A549 (cell line): ENCODE measurements at regions not wholly inside any gene's neighbourhood (a gene's known extent, or its start where the extent isn't known, plus 50 kb on each side); places are given as distances from the start of the nearest gene placed in this dataset.

Experiments
- ATAC-seq, 2 experiments: fragments of 200-7000 bp in 1 of 2; fragments of >200 bp in 1 of 2; cut with Nextera tagmentation in 1 of 2; cut with Tn5 transposase in 1 of 2; 3 replicates each; pipeline versions ENCODE4 v1.8.0 to v1.9.1; 2018 to 2020; ENCODE audit warnings: mild to moderate bottlenecking in 1 of 2, moderate library complexity in 1 of 2
- CTCF ChIA-PET: fragments of 300-600 bp; sonication (Branson Sonifier 250); formaldehyde crosslinking; extraction: SDS; loops from one replicate; lab custom pipeline; 2021; ENCODE audit warnings: antibody characterized with exemption, inconsistent platforms; lab: Yijun Ruan, JAX
- POLR2A ChIA-PET: fragments of 350-600 bp; formaldehyde crosslinking; extraction: SDS; loops from one replicate; lab custom pipeline; 2021; ENCODE audit warnings: antibody characterized with exemption, inconsistent platforms; lab: Yijun Ruan, JAX
- DNase-seq, 2 experiments: peaks; one replicate each; pipeline versions ENCODE4 v3.0.0 to v3.0.0-alpha.2; 2011 to 2016; ENCODE audit warnings: low read depth in 1 of 2, low spot score in 1 of 2
- FAIRE-seq: peaks from 2 replicates; lab custom pipeline; 2011; peaks lifted over from hg19 to GRCh38; lab: Jason Lieb, UNC
- H3K27ac ChIP-seq, 2 experiments: fragments of >200 bp; sonication (Bioruptor Twin); formaldehyde crosslinking; 3 replicates each; pipeline ENCODE4 v1.5.1; 2016 to 2017
- H3K4me1 ChIP-seq: fragments of >200 bp; sonication (Bioruptor Twin); formaldehyde crosslinking; 3 replicates; pipeline ENCODE4 v1.6.1; 2016
- H3K4me2 ChIP-seq: fragments of >200 bp; sonication (Bioruptor Twin); formaldehyde crosslinking; 3 replicates; pipeline ENCODE4 v1.6.1; 2016
- H3K4me3 ChIP-seq: fragments of >200 bp; sonication (Bioruptor Twin); formaldehyde crosslinking; 3 replicates; pipeline ENCODE4 v1.5.1; 2016
- H3K9me3 ChIP-seq: fragments of >200 bp; sonication (Bioruptor Twin); formaldehyde crosslinking; 3 replicates; pipeline ENCODE4 v1.6.1; 2016
- CBX2 ChIP-seq: fragments of 200-600 bp; sonication (generic); IDR thresholded peaks from 2 replicates; pipeline ENCODE4 v1.6.1; 2016; ENCODE audit warnings: low read depth, mild to moderate bottlenecking, borderline replicate concordance
- CBX8 ChIP-seq: fragments of 200-600 bp; sonication (generic); IDR thresholded peaks from 2 replicates; pipeline ENCODE4 v1.6.1; 2016
- CEBPB ChIP-seq, 2 experiments: fragments of >200 bp in 1 of 2; sonication (Bioruptor Twin) in 1 of 2; formaldehyde crosslinking in 1 of 2; IDR thresholded peaks; 2 replicates each; pipeline ENCODE4 v1.6.1; 2012 to 2016
- HEYL ChIP-seq: fragments of 250-450 bp; sonication (Bioruptor Pico); IDR thresholded peaks from 2 replicates; pipeline ENCODE4 v1.8.0; 2021; ENCODE audit warnings: mild to moderate bottlenecking, moderate library complexity
- HOXA7 ChIP-seq: fragments of 250-450 bp; sonication (Bioruptor Pico); IDR thresholded peaks from 2 replicates; pipeline ENCODE4 v1.5.0; 2020; ENCODE audit warnings: mild to moderate bottlenecking, moderate library complexity
- HOXB13 ChIP-seq: fragments of 250-450 bp; sonication (Bioruptor Pico); IDR thresholded peaks from 2 replicates; pipeline ENCODE4 v1.5.0; 2020; ENCODE audit warnings: low read depth, mild to moderate bottlenecking, moderate library complexity
- MAFK ChIP-seq: fragments of 450-650 bp; IDR thresholded peaks from 2 replicates; pipeline ENCODE4 v1.6.1; 2014; ENCODE audit not compliant: partially characterized antibody
- MYC ChIP-seq: IDR thresholded peaks from 2 replicates; pipeline ENCODE4 v1.6.1; 2012; ENCODE audit warnings: mild to moderate bottlenecking, inconsistent platforms, low read length, improper control_type of control experiment, borderline replicate concordance
- NPAS2 ChIP-seq: fragments of 250-450 bp; sonication (Bioruptor Pico); IDR thresholded peaks from 2 replicates; pipeline ENCODE4 v1.8.0; 2022; ENCODE audit warnings: mild to moderate bottlenecking, moderate library complexity, borderline replicate concordance
- PHF8 ChIP-seq: fragments of 200-600 bp; sonication (generic); IDR thresholded peaks from 2 replicates; pipeline ENCODE4 v1.6.1; 2016; ENCODE audit warnings: low read depth, mild to moderate bottlenecking, antibody characterized with exemption, moderate library complexity, borderline replicate concordance
- POLR2AphosphoS2 ChIP-seq: conservative IDR thresholded peaks from 2 replicates; pipeline ENCODE4 v1.6.1; 2012; ENCODE audit warnings: low read length, improper control_type of control experiment, inconsistent platforms
- RAD21 ChIP-seq, 2 experiments: fragments of >200 bp in 1 of 2; sonication (Bioruptor Twin) in 1 of 2; formaldehyde crosslinking in 1 of 2; IDR thresholded peaks in 1 of 2; conservative IDR thresholded peaks in 1 of 2; 2 replicates in 1 of 2; 3 replicates in 1 of 2; pipeline ENCODE4 v1.6.1; 2012 to 2018; ENCODE audit warnings: inconsistent platforms in 1 of 2
- SMC3 ChIP-seq: fragments of >200 bp; sonication (Bioruptor Twin); formaldehyde crosslinking; IDR thresholded peaks from 3 replicates; pipeline ENCODE4 v1.6.1; 2018; ENCODE audit warnings: inconsistent platforms
- TFCP2L1 ChIP-seq: fragments of 250-450 bp; sonication (Bioruptor Pico); IDR thresholded peaks from 2 replicates; pipeline ENCODE4 v1.5.0; 2021; ENCODE audit warnings: mild to moderate bottlenecking
- ZNF302 ChIP-seq: fragments of 250-450 bp; sonication (Bioruptor Pico); IDR thresholded peaks from 2 replicates; pipeline ENCODE4 v1.9.0; 2021; ENCODE audit warnings: inconsistent platforms, mild to moderate bottlenecking, moderate library complexity
- ZSCAN20 ChIP-seq: fragments of 250-450 bp; sonication (Bioruptor Pico); IDR thresholded peaks from 2 replicates; pipeline ENCODE4 v1.8.0; 2022; ENCODE audit warnings: mild to moderate bottlenecking, moderate library complexity
- WGBS: methylation state at CpG from one replicate; pipeline ENCODE4 v1.1.6; 2017; ENCODE audit errors: missing lambda C conversion rate; 5-methylcytosine and 5-hydroxymethylcytosine counted together
- TF ChIP-seq, protein P1 (sequence below): fragments of 250-450 bp; sonication (Bioruptor Pico); IDR thresholded peaks from 2 replicates; pipeline ENCODE4 v1.5.0; 2021; ENCODE audit warnings: mild to moderate bottlenecking, moderate library complexity, borderline replicate concordance
- TF ChIP-seq, protein P2 (sequence below): fragments of 200-600 bp; sonication (generic); IDR thresholded peaks from 2 replicates; pipeline ENCODE4 v1.6.1; 2016; ENCODE audit warnings: antibody characterized with exemption, mild to moderate bottlenecking, moderate library complexity
- TF ChIP-seq, protein P3 (sequence below): fragments of >200 bp; sonication (Bioruptor Twin); formaldehyde crosslinking; IDR thresholded peaks from 3 replicates; pipeline ENCODE4 v1.5.1; 2016
- TF ChIP-seq, protein P4 (sequence below): fragments of 450-650 bp; IDR thresholded peaks from 2 replicates; pipeline ENCODE4 v1.6.1; 2014; ENCODE audit warnings: antibody characterized with exemption
- TF ChIP-seq, protein P5 (sequence below): fragments of 250-450 bp; sonication (Bioruptor Pico); IDR thresholded peaks from 2 replicates; pipeline ENCODE4 v1.5.0; 2020; ENCODE audit warnings: low read depth, mild to moderate bottlenecking, moderate library complexity

DNA sequence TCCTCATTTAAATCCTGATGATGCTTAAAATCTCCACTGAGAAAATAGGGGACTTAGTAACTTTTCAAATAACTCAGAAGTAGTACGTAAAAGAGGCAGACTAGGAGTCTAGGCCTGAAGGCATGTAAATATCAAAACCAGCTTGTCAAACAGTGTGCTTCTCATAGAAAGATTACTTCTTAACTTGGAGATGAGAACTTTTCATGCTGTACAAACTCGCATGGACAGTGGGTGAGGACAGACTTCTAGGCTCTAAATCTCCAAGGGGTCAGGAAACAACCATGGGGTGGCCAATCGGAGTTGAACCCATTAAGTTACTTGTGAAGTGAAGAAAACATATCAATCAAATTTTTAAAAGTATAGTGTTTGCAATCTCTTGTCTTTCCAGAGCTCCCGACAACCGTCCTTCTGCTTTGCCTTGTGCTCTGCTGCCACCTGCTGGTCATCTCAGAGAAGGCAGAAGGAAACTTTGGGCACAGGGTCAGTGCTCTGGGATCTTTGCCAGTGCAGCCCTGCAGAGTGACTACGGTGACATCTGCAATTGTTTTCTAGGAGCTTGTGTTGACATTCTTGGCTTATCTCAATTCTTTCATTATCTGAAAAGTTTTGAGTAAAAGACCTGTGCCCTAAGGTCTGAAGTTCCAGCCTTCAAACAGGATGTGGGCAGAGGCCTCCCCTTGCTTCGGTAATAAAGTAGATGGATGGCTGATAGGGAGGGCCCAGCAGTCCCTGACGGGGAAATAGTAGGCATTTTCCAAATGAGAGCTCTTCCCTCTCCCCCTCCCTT, 105.1 kb upstream of the PDE4B start:
- peak overlapping the region; percentile 48 for H3K4me2 ChIP-seq
- 18% methylated on average over 8 of the region's 8 CpGs for WGBS
- peak; percentile 40 to 53 for DNase-seq

DNA sequence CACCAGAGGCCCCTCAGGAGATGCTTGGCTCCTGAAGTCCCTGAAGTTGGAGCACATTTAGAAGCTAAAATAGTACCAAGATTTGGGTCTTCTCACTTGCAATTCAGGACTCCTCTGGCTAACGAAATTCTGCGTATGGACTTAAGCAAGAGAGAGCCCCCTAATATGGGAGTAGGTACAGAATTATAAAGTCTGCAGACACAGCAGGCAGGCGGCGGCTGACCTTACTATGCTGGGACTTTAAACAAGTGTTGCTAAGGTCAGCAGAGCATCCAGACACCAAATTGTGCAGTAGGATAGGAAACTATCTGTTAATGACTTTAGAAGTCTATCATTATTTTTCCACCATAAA, 104.5 kb upstream of the PDE4B start:
- Histone ChIP-seq H3K27ac (no peak overlapping the region), H3K9me3 (no peaks in the 10 kb centered on the region), H3K4me3 (no peak overlapping the region), H3K4me2 (peak overlapping the region; percentile 48; the same call in 2 of the 3 replicates)
- DNase-seq (no peak), ATAC-seq (no peak)
- WGBS, result 51% methylated on average over 4 of the region's 4 CpGs
- no peak for TF ChIP-seq CBX8
- no peak for TF ChIP-seq CBX2
- TF ChIP-seq HOXA7 (CRISPR knock-in tag), result no peak
- no peak for TF ChIP-seq CEBPB (IDR thresholded peaks at IDR 0.05)
- TF ChIP-seq ZSCAN20 (CRISPR knock-in tag), result no peak
- no peak for TF ChIP-seq PHF8
- TF ChIP-seq SMC3, result no peak
- TF ChIP-seq, protein P1, sequence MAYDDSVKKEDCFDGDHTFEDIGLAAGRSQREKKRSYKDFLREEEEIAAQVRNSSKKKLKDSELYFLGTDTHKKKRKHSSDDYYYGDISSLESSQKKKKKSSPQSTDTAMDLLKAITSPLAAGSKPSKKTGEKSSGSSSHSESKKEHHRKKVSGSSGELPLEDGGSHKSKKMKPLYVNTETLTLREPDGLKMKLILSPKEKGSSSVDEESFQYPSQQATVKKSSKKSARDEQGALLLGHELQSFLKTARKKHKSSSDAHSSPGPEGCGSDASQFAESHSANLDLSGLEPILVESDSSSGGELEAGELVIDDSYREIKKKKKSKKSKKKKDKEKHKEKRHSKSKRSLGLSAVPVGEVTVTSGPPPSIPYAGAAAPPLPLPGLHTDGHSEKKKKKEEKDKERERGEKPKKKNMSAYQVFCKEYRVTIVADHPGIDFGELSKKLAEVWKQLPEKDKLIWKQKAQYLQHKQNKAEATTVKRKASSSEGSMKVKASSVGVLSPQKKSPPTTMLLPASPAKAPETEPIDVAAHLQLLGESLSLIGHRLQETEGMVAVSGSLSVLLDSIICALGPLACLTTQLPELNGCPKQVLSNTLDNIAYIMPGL (CRISPR knock-in tag), result no peak
- no peak for TF ChIP-seq HOXB13 (CRISPR knock-in tag)
- TF ChIP-seq POLR2AphosphoS2, result no peak
- TF ChIP-seq TFCP2L1, result no peak
- no peak for TF ChIP-seq ZNF302 (CRISPR knock-in tag)
- TF ChIP-seq HEYL (CRISPR knock-in tag), result no peak
- TF ChIP-seq, protein P2, sequence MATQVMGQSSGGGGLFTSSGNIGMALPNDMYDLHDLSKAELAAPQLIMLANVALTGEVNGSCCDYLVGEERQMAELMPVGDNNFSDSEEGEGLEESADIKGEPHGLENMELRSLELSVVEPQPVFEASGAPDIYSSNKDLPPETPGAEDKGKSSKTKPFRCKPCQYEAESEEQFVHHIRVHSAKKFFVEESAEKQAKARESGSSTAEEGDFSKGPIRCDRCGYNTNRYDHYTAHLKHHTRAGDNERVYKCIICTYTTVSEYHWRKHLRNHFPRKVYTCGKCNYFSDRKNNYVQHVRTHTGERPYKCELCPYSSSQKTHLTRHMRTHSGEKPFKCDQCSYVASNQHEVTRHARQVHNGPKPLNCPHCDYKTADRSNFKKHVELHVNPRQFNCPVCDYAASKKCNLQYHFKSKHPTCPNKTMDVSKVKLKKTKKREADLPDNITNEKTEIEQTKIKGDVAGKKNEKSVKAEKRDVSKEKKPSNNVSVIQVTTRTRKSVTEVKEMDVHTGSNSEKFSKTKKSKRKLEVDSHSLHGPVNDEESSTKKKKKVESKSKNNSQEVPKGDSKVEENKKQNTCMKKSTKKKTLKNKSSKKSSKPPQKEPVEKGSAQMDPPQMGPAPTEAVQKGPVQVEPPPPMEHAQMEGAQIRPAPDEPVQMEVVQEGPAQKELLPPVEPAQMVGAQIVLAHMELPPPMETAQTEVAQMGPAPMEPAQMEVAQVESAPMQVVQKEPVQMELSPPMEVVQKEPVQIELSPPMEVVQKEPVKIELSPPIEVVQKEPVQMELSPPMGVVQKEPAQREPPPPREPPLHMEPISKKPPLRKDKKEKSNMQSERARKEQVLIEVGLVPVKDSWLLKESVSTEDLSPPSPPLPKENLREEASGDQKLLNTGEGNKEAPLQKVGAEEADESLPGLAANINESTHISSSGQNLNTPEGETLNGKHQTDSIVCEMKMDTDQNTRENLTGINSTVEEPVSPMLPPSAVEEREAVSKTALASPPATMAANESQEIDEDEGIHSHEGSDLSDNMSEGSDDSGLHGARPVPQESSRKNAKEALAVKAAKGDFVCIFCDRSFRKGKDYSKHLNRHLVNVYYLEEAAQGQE, result no peak
- TF ChIP-seq NPAS2 (CRISPR knock-in tag), result no peak
- TF ChIP-seq, all 56 proteins: peak for 0
- H3K4me1 ChIP-seq, result 0 out of 3 replicates have a peak, but pooled peaks cover 3% of the 10 kb centered on the region
- FAIRE-seq, result no peak
- CTCF ChIA-PET, result interaction anchor here (0.6 to 3.8 kb wide), 61 partner anchors 9 to 999 kb away, joined by 3 to 33 read pairs (median 4); partner anchors contain the start of genes LEPR and LEPROT
- POLR2A ChIA-PET, result no interaction called here

More for the DNA sequence above, 105.1 kb upstream of the PDE4B start:
- peak; percentile 89 for TF ChIP-seq SMC3
- peak; percentile 93 to 97 for TF ChIP-seq RAD21 (conservative IDR thresholded peaks at IDR 0.05 in 1 of 2, IDR thresholded peaks at IDR 0.05 in 1 of 2)
- TF ChIP-seq, protein P3, sequence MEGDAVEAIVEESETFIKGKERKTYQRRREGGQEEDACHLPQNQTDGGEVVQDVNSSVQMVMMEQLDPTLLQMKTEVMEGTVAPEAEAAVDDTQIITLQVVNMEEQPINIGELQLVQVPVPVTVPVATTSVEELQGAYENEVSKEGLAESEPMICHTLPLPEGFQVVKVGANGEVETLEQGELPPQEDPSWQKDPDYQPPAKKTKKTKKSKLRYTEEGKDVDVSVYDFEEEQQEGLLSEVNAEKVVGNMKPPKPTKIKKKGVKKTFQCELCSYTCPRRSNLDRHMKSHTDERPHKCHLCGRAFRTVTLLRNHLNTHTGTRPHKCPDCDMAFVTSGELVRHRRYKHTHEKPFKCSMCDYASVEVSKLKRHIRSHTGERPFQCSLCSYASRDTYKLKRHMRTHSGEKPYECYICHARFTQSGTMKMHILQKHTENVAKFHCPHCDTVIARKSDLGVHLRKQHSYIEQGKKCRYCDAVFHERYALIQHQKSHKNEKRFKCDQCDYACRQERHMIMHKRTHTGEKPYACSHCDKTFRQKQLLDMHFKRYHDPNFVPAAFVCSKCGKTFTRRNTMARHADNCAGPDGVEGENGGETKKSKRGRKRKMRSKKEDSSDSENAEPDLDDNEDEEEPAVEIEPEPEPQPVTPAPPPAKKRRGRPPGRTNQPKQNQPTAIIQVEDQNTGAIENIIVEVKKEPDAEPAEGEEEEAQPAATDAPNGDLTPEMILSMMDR, result peak; percentile 86
- TF ChIP-seq MYC, result no peak
- TF ChIP-seq, protein P4, sequence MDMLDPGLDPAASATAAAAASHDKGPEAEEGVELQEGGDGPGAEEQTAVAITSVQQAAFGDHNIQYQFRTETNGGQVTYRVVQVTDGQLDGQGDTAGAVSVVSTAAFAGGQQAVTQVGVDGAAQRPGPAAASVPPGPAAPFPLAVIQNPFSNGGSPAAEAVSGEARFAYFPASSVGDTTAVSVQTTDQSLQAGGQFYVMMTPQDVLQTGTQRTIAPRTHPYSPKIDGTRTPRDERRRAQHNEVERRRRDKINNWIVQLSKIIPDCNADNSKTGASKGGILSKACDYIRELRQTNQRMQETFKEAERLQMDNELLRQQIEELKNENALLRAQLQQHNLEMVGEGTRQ, result no peak
- no peak for TF ChIP-seq MAFK
- TF ChIP-seq, protein P5, sequence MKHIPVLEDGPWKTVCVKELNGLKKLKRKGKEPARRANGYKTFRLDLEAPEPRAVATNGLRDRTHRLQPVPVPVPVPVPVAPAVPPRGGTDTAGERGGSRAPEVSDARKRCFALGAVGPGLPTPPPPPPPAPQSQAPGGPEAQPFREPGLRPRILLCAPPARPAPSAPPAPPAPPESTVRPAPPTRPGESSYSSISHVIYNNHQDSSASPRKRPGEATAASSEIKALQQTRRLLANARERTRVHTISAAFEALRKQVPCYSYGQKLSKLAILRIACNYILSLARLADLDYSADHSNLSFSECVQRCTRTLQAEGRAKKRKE (CRISPR knock-in tag), result no peak
- TF ChIP-seq NPAS2 (CRISPR knock-in tag), result no peak
- H3K4me1 ChIP-seq, result 0 out of 3 replicates have a peak, but pooled peaks cover 3% of the 10 kb centered on the region
- no peaks in the 10 kb centered on the region for H3K9me3 ChIP-seq
- ChIA-PET POLR2A (no interaction called here), CTCF (interaction anchor here (0.6 to 3.8 kb wide), 72 partner anchors 9 to 1002 kb away, joined by 3 to 33 read pairs (median 4); partner anchors contain the start of genes LEPR and LEPROT)
- FAIRE-seq (no peak), ATAC-seq (peak; percentile 87 to 92)
- H3K27ac ChIP-seq, result no peak overlapping the region
- H3K4me3 ChIP-seq, result no peak overlapping the region
